Trophoblast cell (in vitro differentiated cells and primary cell): ENCODE measurements at regions not wholly inside any gene's neighbourhood (a gene's known extent, or its start where the extent isn't known, plus 50 kb on each side); places are given as distances from the start of the nearest gene placed in this dataset.

Source experiments
- DNase-seq, 2 donors: peaks; one replicate each; pipeline ENCODE4 v3.0.0-alpha.2; 2016
- H2AFZ ChIP-seq: 2 replicates; pipeline ENCODE4 v1.6.1; 2013; ENCODE audit warnings: low read length, moderate library complexity, mild to moderate bottlenecking; ENCODE audit not compliant: insufficient read depth, poor library complexity
- H2AK5ac ChIP-seq: 2 replicates; pipeline ENCODE4 v1.6.1; 2013; ENCODE audit warnings: mild to moderate bottlenecking, low read length
- H2BK120ac ChIP-seq: 2 replicates; pipeline ENCODE4 v1.6.1; 2013; ENCODE audit warnings: low read length, mild to moderate bottlenecking, moderate library complexity; ENCODE audit not compliant: insufficient read depth, poor library complexity
- H2BK12ac ChIP-seq: 2 replicates; pipeline ENCODE4 v1.6.1; 2013; ENCODE audit warnings: mild to moderate bottlenecking, low read length, moderate library complexity
- H2BK5ac ChIP-seq: 2 replicates; pipeline ENCODE4 v1.6.1; 2013; ENCODE audit warnings: low read length, low read depth, moderate library complexity, mild to moderate bottlenecking; ENCODE audit not compliant: poor library complexity
- H3K14ac ChIP-seq: 2 replicates; pipeline ENCODE4 v1.6.1; 2013; ENCODE audit warnings: mild to moderate bottlenecking, low read length
- H3K18ac ChIP-seq: 2 replicates; pipeline ENCODE4 v1.6.1; 2013; ENCODE audit warnings: mild to moderate bottlenecking, low read length
- H3K23ac ChIP-seq: 2 replicates; pipeline ENCODE4 v1.6.1; 2013; ENCODE audit warnings: low read length
- H3K27ac ChIP-seq: 2 replicates; pipeline ENCODE4 v1.5.1; 2013; ENCODE audit warnings: low read depth, mild to moderate bottlenecking, inconsistent platforms, low read length, moderate library complexity
- H3K27me3 ChIP-seq: 2 replicates; pipeline ENCODE4 v1.6.1; 2013; ENCODE audit warnings: inconsistent platforms, mild to moderate bottlenecking, low read length, moderate library complexity; ENCODE audit not compliant: insufficient read depth
- H3K36me3 ChIP-seq, 2 experiments: 1 replicate in 1 of 2; 2 replicates in 1 of 2; pipeline ENCODE4 v1.6.1; 2013; ENCODE audit warnings: low read length in 2 of 2, mild to moderate bottlenecking in 2 of 2, moderate library complexity in 1 of 2; ENCODE audit not compliant: insufficient read depth in 2 of 2, control insufficient read depth in 1 of 2
- H3K4ac ChIP-seq: 2 replicates; pipeline ENCODE4 v1.6.1; 2013; ENCODE audit warnings: low read depth, mild to moderate bottlenecking, low read length, moderate library complexity
- H3K4me1 ChIP-seq, 2 experiments: 1 replicate in 1 of 2; 2 replicates in 1 of 2; pipeline ENCODE4 v1.6.1; 2013; ENCODE audit warnings: low read length in 2 of 2, mild to moderate bottlenecking in 2 of 2, moderate library complexity in 1 of 2; ENCODE audit not compliant: insufficient read depth in 2 of 2, control insufficient read depth in 1 of 2
- H3K4me2 ChIP-seq: 2 replicates; pipeline ENCODE4 v1.6.1; 2013; ENCODE audit warnings: inconsistent platforms, mild to moderate bottlenecking, low read length, moderate library complexity
- H3K4me3 ChIP-seq: 2 replicates; pipeline ENCODE4 v1.5.1; 2013; ENCODE audit warnings: mild to moderate bottlenecking, low read depth, low read length, inconsistent platforms
- H3K79me1 ChIP-seq: one replicate; pipeline ENCODE4 v1.6.1; 2013; ENCODE audit warnings: low read length
- H3K79me2 ChIP-seq: 2 replicates; pipeline ENCODE4 v1.6.1; 2013; ENCODE audit warnings: low read length, mild to moderate bottlenecking; ENCODE audit not compliant: control insufficient read depth, insufficient read depth, poor library complexity
- H3K9ac ChIP-seq: 2 replicates; pipeline ENCODE4 v1.6.1; 2013; ENCODE audit warnings: mild to moderate bottlenecking, low read length
- H3K9me3 ChIP-seq: 2 replicates; pipeline ENCODE4 v1.6.1; 2013; ENCODE audit warnings: low read depth, mild to moderate bottlenecking, control low read depth, inconsistent platforms, low read length; ENCODE audit not compliant: insufficient read depth
- H4K12ac ChIP-seq: 2 replicates; pipeline ENCODE4 v1.6.1; 2013; ENCODE audit warnings: low read depth, mild to moderate bottlenecking, low read length, moderate library complexity
- H4K8ac ChIP-seq: 2 replicates; pipeline ENCODE4 v1.6.1; 2013; ENCODE audit warnings: low read depth, mild to moderate bottlenecking, low read length, moderate library complexity
- H4K91ac ChIP-seq: one replicate; pipeline ENCODE4 v1.6.1; 2013; ENCODE audit warnings: low read depth, mild to moderate bottlenecking, low read length, moderate library complexity
- WGBS: extraction: QIAGEN DNeasy Blood & Tissue Kit; methylation state at CpG from one replicate; pipeline ENCODE4 v1.1.7; 2013; ENCODE audit warnings: missing lambda C conversion rate; ENCODE audit not compliant: insufficient read length, insufficient coverage; ENCODE audit errors: extremely low coverage; 5-methylcytosine and 5-hydroxymethylcytosine counted together

GRCh38 chr11:36874291-36874690 lies 276.3 kb upstream of the RAG2 start:
- H3K9ac ChIP-seq: no peak overlapping the region
- H3K79me1 ChIP-seq: no peaks in the 10 kb centered on the region
- no peaks in the 10 kb centered on the region for H3K4me1 ChIP-seq
- no peak overlapping the region for H3K4me3 ChIP-seq
- H2BK120ac ChIP-seq: no peak overlapping the region
- no peak for DNase-seq
- no peaks in the 10 kb centered on the region for H3K79me2 ChIP-seq
- H3K4ac ChIP-seq: no peak overlapping the region
- H4K8ac ChIP-seq: no peak overlapping the region
- no peak overlapping the region for H3K4me2 ChIP-seq
- H2BK12ac ChIP-seq: no peak overlapping the region
- H3K36me3 ChIP-seq: no peaks in the 10 kb centered on the region
- no peak overlapping the region for H3K23ac ChIP-seq
- no peak overlapping the region for H2AK5ac ChIP-seq
- H3K27me3 ChIP-seq: no peaks in the 10 kb centered on the region
- no peak overlapping the region for H4K12ac ChIP-seq
- H2AFZ ChIP-seq: no peak overlapping the region
- H4K91ac ChIP-seq: no peak overlapping the region
- H3K14ac ChIP-seq: no peak overlapping the region
- no peak overlapping the region for H3K27ac ChIP-seq
- H3K18ac ChIP-seq: no peak overlapping the region
- no CpG with 5 or more reads among the region's 4 CpGs for WGBS
- H3K9me3 ChIP-seq: no peaks in the 10 kb centered on the region
- no peak overlapping the region for H2BK5ac ChIP-seq

DNA sequence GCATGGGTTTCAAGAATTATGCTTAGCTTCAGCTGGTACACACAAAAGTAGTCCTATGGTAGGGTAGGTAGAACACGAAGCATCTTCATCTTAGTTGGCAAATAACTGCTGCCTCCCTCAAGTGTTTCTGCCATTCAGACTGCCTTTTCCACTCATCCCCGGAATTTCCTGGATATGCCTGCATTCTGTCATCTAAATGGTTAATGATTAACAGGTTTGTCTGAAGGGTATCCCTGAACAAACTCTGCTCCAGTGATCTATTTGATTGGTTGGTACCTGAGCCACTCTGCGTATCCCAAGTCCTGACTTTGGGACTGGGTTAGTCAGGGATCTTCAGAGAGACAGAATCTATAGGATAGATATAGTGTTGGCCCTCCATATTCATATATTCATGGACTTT lies 272.3 kb upstream of the RAG2 start:
- H4K91ac ChIP-seq: no peak overlapping the region
- H3K27ac ChIP-seq: no peak overlapping the region
- no peaks in the 10 kb centered on the region for H3K9me3 ChIP-seq
- H2AFZ ChIP-seq: no peak overlapping the region
- no peak overlapping the region for H3K4ac ChIP-seq
- H2BK120ac ChIP-seq: no peak overlapping the region
- no peak overlapping the region for H3K18ac ChIP-seq
- H2BK12ac ChIP-seq: no peak overlapping the region
- no peak overlapping the region for H3K23ac ChIP-seq
- no peak overlapping the region for H2AK5ac ChIP-seq
- no peak overlapping the region for H4K8ac ChIP-seq
- H4K12ac ChIP-seq: no peak overlapping the region
- H3K79me2 ChIP-seq: no peaks in the 10 kb centered on the region
- no peak overlapping the region for H3K4me2 ChIP-seq
- no peaks in the 10 kb centered on the region for H3K4me1 ChIP-seq
- H3K9ac ChIP-seq: no peak overlapping the region
- no peak overlapping the region for H3K4me3 ChIP-seq
- WGBS: no CpG with 5 or more reads among the region's 3 CpGs
- no peak overlapping the region for H3K14ac ChIP-seq
- no peak overlapping the region for H2BK5ac ChIP-seq
- no peaks in the 10 kb centered on the region for H3K27me3 ChIP-seq
- no peaks in the 10 kb centered on the region for H3K79me1 ChIP-seq
- H3K36me3 ChIP-seq: no peaks in the 10 kb centered on the region
- DNase-seq: no peak

DNA sequence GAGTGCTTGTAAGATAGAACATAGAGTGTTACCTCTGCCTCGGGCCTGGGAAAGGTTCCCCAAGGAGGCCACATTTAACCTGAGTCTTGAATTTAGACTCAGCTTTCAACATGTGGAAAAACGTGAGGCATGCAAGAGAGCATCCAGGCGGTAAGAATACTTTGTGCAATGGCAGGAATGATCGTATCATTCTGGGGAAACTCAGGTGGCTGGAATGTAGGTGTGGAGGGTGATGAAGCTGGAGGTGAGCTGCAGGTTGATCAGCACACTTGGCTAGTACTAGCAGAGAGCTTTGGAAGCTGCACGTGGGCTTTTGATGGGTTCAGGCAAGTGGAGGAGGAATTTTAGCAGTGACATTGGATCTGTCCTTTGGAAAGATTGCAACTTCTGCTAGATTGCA lies 270.3 kb upstream of the RAG2 start:
- Histone ChIP-seq H3K14ac (no peak overlapping the region), H3K36me3 (no peaks in the 10 kb centered on the region), H3K9ac (no peak overlapping the region), H3K4ac (no peak overlapping the region), H4K91ac (no peak overlapping the region), H2BK5ac (no peak overlapping the region), H3K27me3 (no peaks in the 10 kb centered on the region), H2BK120ac (no peak overlapping the region), H4K12ac (no peak overlapping the region), H3K4me3 (no peak overlapping the region), H3K27ac (no peak overlapping the region), H3K79me2 (no peaks in the 10 kb centered on the region), H3K23ac (no peak overlapping the region), H3K4me1 (no peaks in the 10 kb centered on the region), H3K9me3 (no peaks in the 10 kb centered on the region), H2AFZ (no peak overlapping the region), H2AK5ac (no peak overlapping the region), H3K18ac (no peak overlapping the region), H4K8ac (no peak overlapping the region), H2BK12ac (no peak overlapping the region), H3K4me2 (no peak overlapping the region), H3K79me1 (no peaks in the 10 kb centered on the region)
- WGBS: no CpG with 5 or more reads among the region's 5 CpGs
- peak; percentile 1 to 40 for DNase-seq

DNA sequence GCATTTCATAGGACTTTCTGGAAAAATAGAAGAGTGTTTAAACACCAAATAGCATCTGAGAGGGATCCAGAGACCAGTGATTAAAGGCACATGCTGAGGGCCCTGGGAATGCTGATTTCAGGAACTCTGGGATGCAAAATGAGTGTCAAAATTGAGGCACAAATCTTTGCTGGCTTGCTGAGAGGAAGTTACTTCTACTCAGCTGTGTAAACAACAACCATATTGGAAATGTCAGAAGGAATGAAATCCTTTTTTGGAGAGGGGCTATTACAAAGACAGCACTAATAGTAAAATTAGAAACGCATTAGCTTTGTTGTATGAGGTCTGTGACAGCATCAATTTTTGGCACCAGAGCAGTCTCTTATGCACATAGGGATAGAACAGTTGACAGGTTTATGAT lies 267.8 kb upstream of the RAG2 start:
- no peak overlapping the region for H3K9ac ChIP-seq
- no peak overlapping the region for H2AFZ ChIP-seq
- no peak overlapping the region for H3K4me2 ChIP-seq
- H2BK5ac ChIP-seq: no peak overlapping the region
- no peak overlapping the region for H4K91ac ChIP-seq
- H3K79me2 ChIP-seq: no peaks in the 10 kb centered on the region
- H3K36me3 ChIP-seq: no peaks in the 10 kb centered on the region
- H3K27ac ChIP-seq: no peak overlapping the region
- no peak overlapping the region for H3K18ac ChIP-seq
- no peak overlapping the region for H2AK5ac ChIP-seq
- H4K12ac ChIP-seq: no peak overlapping the region
- DNase-seq: no peak
- H3K4me1 ChIP-seq: no peaks in the 10 kb centered on the region
- H3K27me3 ChIP-seq: no peaks in the 10 kb centered on the region
- no peak overlapping the region for H2BK120ac ChIP-seq
- no CpG with 5 or more reads among the region's 1 CpG for WGBS
- no peak overlapping the region for H3K23ac ChIP-seq
- H3K9me3 ChIP-seq: no peaks in the 10 kb centered on the region
- no peak overlapping the region for H2BK12ac ChIP-seq
- H3K4ac ChIP-seq: no peak overlapping the region
- no peaks in the 10 kb centered on the region for H3K79me1 ChIP-seq
- no peak overlapping the region for H4K8ac ChIP-seq
- H3K4me3 ChIP-seq: no peak overlapping the region
- no peak overlapping the region for H3K14ac ChIP-seq
